HG03039 (cell line): ENCODE measurements at regions not wholly inside any gene's neighbourhood (a gene's known extent, or its start where the extent isn't known, plus 50 kb on each side); places are given as distances from the start of the nearest gene placed in this dataset.
A peak's percentile ranks its signal among the peaks of the same experiment; 100 is the strongest.
"Not testable (repeated sequence)": the region's sequence is repeated elsewhere in the genome, so short reads cannot be mapped to it uniquely, and the experiment has no call there.

Source experiments
- ATAC-seq: cut with Tn5 transposase; IDR thresholded peaks from one replicate; pipeline ENCODE4 v1.9.1; 2021; ENCODE audit warnings: mild to moderate bottlenecking, moderate library complexity; ENCODE audit not compliant: unreplicated experiment

DNA sequence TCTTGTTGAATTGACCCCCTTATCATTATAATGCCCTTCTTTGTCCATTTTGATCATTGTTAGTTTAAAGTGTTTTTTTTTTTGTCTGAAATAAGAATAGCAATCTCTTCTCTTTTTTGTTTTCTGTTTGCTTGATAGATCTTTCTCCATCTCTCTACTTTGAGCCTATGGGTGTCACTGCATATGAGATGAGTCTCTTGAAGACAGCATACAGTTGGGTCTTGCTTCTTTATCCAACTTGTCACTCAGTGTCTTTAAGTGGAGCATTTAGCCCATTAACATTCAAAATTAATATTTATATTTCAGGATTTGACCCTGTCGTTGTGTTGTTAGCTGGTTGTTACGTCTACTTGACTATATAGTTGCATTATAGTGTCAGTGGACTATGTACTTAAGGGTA is 135.4 kb downstream of the HMHB1 start:
- no peak for ATAC-seq

DNA sequence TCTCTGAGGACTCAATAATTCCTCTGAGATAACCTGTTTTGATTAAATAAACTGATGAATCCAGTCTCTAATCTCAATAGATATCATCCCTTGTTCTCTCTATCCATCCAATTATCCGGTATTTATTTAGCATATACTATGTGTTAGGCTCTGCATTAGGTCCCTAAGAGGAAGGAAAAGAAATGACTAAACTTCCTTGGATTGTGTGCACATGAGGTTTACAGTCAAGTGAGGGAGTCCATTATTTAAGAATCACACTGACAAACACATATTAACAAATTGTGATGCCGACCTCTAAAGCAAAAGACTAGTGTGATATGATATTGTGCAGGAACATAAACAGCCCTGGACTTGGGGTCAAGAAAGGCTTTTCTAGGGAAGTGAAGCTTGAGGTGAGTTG is 140.8 kb downstream of the HMHB1 start:
- ATAC-seq = no peak

DNA sequence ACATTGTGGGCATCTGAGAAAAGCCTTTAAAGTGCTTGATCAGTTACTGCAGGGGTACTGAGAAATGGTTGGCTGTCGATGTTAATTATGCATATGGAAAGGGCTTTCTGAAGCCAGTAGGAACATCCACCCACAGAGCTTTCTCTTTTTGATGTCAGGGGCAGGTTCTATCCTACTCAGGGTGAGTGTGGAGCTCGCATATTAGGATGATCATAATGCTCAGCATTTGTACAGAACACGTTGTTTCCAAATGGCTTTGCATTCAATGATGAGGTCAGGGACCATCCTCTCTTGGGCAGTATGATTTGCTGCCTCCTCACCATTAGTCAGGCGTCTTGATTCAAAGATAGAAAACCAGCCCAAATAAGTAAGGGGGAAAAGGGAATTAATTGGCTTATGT is 141.9 kb downstream of the HMHB1 start:
- no peak for ATAC-seq

DNA sequence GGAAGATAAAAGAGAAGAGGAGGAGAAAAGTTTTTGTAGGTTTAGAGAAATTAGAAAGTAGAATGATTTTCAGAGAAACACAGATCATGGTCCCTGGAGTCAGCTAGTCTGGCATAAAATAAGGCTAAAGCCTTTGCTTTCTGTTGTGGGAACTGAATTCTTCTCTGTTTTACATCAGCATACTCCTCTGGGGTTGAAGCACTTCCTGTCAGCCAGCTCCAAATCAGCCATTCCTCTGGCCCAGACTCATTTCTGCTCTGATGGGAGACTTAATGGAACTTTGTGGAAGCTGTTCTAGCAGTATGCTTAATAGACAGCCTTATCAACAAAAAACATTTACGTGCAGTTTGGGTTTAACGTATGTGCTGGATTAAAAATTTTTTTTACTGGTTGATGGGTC is 143.2 kb downstream of the HMHB1 start:
- ATAC-seq = no peak

DNA sequence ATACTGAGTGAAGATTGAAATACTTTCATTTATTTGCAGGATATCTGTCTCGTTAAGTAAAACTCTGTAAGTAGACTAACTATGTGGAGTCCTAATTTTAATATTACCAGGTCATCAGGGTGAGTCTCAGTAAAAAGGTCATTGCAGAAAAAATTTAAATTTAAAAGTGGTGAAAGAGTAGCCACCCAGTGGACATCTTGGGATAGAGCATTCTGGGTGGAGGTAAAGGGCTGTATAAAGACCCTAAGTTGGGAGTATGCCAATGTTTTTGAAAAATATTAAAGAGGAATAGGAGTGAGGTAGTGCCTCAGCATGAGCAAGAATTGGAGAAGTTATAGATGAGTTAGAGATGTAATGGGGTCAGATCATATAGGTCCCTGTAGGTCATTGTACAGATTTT is 145.5 kb downstream of the HMHB1 start:
- no peak for ATAC-seq

DNA sequence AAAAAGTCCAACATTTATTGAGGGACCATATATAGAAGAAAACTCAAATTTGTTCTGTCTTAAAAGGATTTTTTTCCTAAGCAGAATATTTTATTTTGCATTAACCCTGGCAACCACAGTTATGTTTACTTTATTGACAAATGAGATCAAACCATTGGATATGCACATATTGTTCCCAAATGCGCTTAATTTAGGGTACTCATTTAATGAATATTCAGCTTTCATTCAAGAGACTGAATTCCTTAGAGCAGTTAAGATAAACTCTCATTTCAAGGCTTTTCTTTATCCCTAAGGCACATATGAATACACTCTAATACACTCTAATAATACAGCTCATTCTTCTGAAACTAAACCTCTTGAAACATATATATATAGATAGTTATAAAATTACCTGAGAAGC is 150.2 kb downstream of the HMHB1 start:
- ATAC-seq = no peak

DNA sequence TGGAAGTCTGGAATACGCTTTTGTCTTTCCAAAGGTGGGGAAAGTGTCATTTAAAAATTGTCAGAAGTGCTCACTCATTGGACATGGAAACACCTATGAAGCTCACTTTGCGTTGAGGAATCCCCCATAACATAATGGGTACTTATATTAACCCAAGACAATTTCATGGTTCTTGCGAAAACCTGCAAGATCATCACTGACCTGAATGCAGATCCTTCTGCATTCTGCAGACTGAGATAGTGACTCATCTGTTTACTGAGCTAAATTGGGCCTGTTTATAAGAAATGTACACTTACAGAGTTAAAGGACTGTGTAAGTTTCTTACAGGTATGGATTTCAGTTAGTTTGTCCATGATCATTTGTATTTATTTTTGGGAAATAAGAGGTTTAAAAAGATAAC is 153.0 kb downstream of the HMHB1 start:
- no peak for ATAC-seq

DNA sequence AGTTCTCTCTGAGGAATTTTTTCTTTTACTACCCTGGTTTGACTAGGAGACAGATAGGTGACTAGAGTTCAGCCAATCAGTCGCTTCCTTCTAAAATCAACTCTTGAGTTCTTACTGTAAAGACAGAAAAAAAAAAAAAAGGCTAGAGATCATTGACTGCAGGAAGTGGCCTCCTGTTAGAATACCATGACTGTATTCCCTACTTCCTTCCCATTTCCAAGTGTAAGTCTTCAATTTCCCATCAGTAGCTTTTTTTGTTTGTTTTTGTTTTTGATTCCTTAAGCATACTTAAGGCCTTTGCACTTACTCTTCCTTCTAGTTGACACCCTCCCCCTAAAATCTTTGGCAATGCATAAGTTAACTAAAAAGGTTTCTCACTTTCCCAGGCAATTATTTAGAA is 154.3 kb downstream of the HMHB1 start:
- no peak for ATAC-seq

DNA sequence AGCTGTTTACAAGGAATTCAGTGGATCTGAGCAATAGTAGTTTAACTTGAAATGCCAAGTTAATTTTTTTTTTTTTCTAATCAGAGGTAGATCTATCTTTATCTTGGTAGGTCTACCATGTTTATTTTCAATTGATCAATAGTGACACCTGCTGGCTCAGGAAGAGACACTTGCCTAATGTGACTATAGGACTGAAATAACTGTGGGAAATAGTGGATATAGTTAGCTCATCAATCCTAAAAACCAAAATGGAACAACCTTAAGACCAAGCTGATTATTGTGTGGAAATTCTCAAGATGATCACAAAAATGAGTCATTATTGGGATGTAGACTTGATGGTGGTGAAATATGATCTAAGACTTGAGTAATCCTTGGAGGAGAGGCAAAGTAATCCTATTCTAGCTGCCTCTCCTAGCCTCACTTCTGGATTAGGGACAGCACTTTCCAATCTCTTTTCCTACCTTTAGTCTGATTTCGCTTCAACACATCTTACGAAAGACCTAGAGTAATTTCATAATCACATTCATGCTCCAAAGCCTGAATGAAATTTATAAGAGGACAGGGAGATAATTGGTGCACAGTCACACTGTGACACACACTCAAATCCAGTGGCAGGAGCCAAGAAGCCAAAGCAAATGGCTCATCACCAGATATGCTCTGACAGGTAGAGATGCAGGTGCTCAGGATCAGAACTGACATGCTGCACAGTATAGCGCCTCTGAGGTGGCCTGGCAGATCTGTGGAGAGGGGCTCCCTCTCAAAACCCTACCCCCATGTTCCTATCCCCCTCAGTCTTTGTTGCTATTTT is 156.3 kb downstream of the HMHB1 start:
- no peak for ATAC-seq

DNA sequence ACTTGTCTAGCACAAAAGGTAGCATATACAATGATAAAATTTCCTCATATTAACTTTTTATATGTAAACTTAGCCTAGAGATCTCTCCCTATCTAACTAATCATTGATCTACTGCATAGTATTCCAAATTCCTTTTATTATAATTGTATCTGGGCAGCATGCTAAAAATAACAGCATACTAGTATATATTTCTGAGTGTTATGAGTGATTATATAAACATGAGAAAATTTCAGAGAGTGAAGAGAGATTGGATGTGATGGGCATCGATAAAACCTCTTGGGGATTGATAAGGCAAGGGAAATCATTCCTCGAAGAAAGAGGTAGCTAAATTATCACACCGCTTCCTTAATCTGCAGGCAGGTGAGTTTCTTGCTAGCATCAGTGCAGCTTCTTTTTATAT is 158.2 kb downstream of the HMHB1 start:
- no peak for ATAC-seq

DNA sequence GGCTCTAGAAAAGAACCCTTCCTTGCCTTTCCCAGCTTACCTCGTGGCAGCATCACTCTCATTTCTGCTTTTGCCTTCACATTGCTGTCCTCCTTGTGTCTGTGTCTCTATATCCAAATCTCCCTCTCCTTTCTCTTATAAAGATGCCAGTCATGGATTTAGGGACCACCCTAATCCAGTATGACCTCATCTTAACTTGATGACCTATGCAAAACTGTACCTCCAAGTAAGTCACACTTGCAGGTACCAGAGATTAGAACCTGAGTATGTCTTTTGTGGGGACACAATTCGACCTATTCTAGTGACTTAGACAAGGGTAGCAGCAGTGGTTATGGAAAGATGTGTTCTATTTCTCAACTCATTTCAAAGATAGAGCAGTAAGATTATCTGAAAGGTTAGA is 160.1 kb downstream of the HMHB1 start:
- ATAC-seq = no peak

DNA sequence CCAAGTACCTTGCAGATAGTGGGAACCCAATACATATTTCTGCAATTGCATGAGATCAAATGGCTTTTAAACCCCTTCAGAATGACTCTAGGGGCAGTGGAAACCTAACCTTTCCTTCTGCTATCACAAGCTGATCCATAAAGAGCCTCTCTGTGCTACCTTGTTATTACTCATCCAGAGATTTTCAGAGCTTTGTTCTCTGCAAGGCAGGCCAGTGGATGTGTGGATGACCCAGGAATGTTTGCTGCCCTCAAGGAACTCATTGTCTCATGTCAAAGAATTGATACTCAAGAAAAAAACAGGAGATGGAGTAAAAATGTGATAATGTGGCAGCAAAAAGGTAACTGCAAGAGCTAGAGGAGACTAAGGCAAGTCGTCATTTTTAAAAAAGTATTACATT is 164.1 kb downstream of the HMHB1 start:
- no peak for ATAC-seq

DNA sequence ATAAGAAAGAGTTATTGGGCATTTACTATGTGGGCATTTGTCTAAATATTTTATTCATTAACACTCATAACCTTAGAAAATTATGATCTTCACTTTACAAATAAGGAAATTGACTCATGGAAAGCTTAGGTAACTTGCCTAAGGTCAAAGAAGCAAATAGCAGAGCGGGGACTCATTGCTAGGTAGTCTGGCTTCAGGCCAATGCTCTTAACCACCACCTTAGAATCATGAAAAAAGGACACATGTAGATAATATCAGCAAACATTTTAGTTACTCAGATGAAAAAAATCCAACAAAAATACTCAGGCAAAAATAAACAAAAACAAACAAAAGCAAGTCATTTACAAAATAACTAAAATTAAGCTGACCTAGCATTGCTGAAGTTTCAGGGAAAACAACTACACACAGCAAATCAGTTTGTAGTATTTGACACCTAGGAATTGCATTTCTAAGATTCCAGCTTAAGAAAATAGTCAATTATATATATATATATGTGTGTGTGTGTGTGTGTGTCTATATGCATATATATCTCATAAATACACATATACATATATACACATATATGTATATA is 166.0 kb downstream of the HMHB1 start:
- no peak for ATAC-seq

DNA sequence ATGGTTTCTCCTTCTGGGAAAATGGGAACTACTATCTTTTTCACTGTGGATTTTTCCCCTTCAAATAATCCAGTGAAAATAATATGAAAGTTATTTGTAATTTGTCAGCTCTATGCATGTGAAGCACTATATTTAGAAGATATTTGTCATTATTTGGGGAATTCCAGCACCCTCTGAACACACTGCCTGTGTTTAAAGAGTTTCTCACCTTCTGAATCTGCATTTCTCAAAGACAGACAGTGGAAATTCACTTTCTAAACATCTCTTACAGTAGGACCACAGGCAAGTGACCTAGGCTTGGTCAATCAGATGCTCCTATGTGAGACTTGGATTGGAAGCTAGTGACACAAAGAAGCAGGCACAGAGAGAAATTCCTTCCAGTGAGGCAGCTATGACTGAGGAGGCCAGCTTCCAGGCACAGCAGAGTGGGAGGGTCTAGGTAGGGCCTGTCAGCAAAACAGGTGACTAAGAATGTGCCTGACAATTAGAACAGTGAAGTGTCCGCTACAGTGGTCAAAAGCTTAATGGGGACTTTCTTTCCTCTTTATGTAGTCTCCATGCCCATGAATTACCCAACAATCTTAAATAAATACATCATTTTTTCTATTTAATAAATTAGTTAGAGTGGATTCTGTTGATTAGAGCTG is 167.2 kb downstream of the HMHB1 start:
- peak; percentile 97 for ATAC-seq

DNA sequence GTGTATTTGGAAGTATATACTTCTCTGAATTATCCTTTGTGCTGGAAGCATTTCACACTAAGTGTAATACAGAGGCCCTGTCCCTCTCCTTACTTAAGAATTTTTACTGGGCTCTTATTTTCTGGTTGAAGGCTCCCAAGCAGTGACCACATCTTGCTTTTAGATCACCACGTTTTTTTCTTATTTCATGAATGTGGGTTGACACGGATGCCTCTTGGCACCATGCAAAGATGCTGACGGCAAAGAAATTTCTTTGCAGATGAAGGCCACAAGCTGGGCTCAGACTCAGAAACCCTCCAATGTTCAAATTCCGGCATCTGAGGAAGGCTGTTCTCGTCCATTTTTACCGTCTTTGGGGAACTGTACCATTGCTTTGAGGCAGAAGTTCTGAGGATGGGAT is 168.5 kb downstream of the HMHB1 start:
- ATAC-seq = no peak

DNA sequence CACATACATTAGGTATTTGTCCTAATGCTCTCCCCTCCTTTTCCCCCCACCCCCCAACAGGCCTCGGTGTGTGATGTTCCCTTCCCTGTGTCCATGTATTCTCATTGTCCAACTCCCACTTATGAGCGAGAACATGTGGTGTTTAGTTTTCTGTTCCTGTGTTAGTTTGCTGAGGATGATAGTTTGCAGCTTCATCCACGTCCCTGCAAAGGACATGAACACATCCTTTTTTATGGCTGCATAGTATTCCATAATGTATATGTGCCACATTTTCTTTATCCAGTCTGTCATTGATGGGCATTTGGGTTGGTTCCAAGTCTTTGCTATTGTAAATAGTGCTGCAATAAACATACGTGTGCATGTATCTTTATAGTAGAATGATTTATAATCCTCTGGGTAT is 171.0 kb downstream of the HMHB1 start:
- ATAC-seq = not testable (repeated sequence)

DNA sequence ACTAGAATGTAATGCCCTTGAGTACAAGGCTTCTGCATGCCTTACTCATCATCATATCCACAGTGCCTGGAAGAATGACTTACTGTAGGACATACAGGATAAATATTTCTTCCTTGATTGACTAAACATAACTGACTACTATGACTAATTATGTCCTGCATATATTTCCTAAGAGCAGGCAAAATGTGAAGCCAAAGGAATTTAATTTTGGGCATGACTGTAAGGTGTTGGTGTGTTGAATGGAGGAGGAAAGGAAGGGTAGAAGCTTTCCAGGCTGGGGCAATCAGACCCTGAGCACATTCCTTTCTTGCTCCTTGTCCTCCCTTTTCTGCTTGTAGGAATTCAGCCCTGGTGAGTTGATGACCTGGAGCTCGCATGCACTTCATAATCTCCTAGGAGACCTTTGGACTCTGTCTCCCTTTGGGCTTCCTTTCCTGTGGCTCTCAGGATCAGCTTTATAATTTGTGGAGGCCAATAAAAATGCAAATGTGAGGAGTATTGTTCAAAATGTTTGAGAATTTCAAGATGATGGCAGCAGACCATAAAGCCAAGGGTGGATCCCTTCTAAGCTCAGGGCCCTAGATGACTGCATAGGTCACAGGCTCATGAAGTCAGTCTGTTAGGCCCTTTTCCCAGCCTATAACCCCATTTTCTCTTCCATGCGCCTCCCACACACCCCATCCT is 174.0 kb downstream of the HMHB1 start:
- ATAC-seq = no peak

DNA sequence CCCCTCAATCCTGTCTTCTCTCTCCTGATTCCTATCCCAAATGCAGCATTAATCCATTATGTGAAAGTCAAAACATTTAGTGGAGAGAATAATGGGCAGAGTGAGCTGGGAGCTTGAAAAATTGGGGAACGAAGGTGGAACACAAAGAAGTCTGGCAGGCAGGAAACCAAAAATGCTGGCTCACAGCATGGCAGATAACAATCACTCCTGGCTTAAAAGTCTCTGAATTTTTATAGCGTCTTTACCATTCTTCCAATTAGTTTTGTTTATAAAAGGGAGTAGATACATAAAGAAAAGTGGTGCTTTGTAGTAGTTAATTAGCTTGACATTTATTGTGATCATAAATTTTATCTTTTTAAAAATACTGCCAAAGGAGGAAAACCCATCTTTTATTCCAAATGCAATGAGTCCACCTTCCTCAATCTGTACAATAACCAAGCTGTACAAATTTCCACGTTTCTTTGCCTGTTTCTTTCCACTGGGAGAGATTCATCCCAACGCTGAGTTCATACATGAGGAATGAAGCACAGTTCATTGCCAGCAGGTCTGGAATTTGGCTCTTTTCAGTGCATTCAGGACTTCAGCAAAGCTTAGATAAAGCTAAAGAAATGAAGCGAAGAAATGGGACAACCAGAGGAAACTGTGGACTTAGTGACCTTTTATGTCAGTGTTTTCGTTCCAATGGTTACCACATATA is 174.7 kb downstream of the HMHB1 start:
- ATAC-seq = no peak

DNA sequence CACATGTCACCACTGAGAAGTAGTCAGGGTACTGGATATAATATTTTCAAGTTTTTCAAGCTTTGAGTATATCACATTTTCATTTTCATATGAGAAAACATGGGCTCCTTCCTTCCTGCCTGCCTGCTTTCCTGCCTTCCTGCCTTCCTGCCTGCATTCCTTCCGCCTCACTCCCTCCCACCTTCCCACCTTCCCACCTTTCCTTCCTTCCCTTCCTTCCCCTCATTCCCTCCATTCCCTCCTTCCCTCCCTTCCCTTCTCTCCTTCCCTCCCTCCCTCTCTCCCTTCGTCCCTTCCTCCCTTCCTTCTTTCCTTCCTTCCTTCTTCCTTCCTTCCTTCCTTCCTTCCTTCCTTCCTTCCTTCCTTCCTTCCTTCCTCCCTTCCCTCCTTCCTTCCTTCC is 175.3 kb downstream of the HMHB1 start:
- no peak for ATAC-seq

DNA sequence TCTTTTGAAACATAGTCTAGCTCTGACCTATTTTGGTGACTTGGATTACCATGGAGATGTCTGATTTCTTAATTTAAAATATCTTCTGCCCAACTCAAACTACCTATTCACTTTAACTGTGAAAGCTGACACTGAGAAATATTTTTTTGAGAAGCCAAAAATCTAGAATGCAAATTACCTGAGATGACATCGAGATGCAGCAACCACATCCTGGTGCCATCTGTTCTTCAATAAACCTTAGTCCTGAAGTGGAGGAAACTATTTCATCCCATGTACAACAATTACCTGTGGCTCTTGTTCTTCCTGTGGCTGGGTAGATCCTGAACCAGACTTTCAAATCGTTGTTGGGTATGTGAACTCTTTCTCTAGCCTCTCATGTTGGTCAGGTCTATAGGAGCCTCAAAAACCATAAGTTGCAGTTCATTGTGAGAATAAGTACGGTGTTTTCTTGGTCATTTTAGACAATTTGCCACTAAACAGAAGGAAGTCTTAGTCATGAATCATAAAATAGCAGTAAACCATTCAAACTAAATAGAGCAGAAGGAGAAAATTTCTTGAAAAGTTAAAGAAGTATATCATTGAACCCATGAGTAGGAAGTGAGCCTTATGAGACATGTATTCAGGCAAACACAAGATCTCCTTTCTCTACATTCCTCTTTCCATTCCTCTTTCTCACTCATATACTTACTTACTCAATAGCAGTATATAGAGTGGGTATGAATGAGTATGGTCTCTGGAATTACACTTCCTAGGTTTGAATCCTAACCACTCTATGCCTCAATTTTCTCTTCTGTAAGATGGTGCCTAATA is 176.0 kb downstream of the HMHB1 start:
- no peak for ATAC-seq
